RKO (cell line): ENCODE measurements at regions not wholly inside any gene's neighbourhood (a gene's known extent, or its start where the extent isn't known, plus 50 kb on each side); places are given as distances from the start of the nearest gene placed in this dataset.
"Not testable (repeated sequence)": the region's sequence is repeated elsewhere in the genome, so short reads cannot be mapped to it uniquely, and the experiment has no call there.

ENCODE experiments used
- DNase-seq: peaks from one replicate; pipeline ENCODE4 v3.0.0-alpha.2; 2016; ENCODE audit warnings: low spot score

GRCh38 chr20:53800418-53800817 lies 206.8 kb upstream of the ZNF217 start:
- DNase-seq = no peak

- no peak for DNase-seq
Observed at GRCh38 chr20:53797085-53797484, 203.4 kb upstream of the ZNF217 start.

- no peak for DNase-seq
Observed at GRCh38 chr20:53795170-53795569, 201.5 kb upstream of the ZNF217 start.

GRCh38 chr20:53794529-53795115 lies 201.0 kb upstream of the ZNF217 start:
- DNase-seq = no peak

- DNase-seq = no peak
Observed at GRCh38 chr20:53793783-53794383, 200.2 kb upstream of the ZNF217 start.

GRCh38 chr20:53792946-53793536 lies 199.4 kb upstream of the ZNF217 start:
- DNase-seq = no peak

GRCh38 chr20:53789989-53790675 lies 196.5 kb upstream of the ZNF217 start:
- DNase-seq = no peak

GRCh38 chr20:53788253-53789022 lies 194.8 kb upstream of the ZNF217 start:
- DNase-seq = no peak

- not testable (repeated sequence) for DNase-seq
Observed at GRCh38 chr20:53787491-53787931, 193.9 kb upstream of the ZNF217 start.

GRCh38 chr20:53786445-53787267 lies 193.0 kb upstream of the ZNF217 start:
- no peak for DNase-seq

- no peak for DNase-seq
Observed at GRCh38 chr20:53786071-53786444, 192.4 kb upstream of the ZNF217 start.

- DNase-seq = no peak
Observed at GRCh38 chr20:53785320-53785719, 191.7 kb upstream of the ZNF217 start.

GRCh38 chr20:53783768-53784167 lies 190.1 kb upstream of the ZNF217 start:
- no peak for DNase-seq

- no peak for DNase-seq
Observed at GRCh38 chr20:53782612-53783246, 189.1 kb upstream of the ZNF217 start.

GRCh38 chr20:53779822-53780221 lies 186.2 kb upstream of the ZNF217 start:
- DNase-seq = no peak

GRCh38 chr20:53778736-53779135 lies 185.1 kb upstream of the ZNF217 start:
- no peak for DNase-seq

- no peak for DNase-seq
Observed at GRCh38 chr20:53778041-53778516, 184.4 kb upstream of the ZNF217 start.

- not testable (repeated sequence) for DNase-seq
Observed at GRCh38 chr20:53777402-53777801, 183.8 kb upstream of the ZNF217 start.

- no peak for DNase-seq
Observed at GRCh38 chr20:53776858-53777257, 183.2 kb upstream of the ZNF217 start.

GRCh38 chr20:53774461-53775203 lies 181.0 kb upstream of the ZNF217 start:
- peak; percentile 70 for DNase-seq
